Lung (tissue), 11 donors: ENCODE measurements at regions not wholly inside any gene's neighbourhood (a gene's known extent, or its start where the extent isn't known, plus 50 kb on each side); places are given as distances from the start of the nearest gene placed in this dataset.

Experiments used
- ATAC-seq: fragments of 200-7000 bp; cut with Tn5 transposase; one replicate; pipeline ENCODE4 v1.9.1; 2020; ENCODE audit warnings: moderate number of reproducible peaks; ENCODE audit not compliant: insufficient read depth, low FRiP score
- DNase-seq, 3 donors: peaks; one replicate each; pipeline ENCODE4 v3.0.0-alpha.2; 2013 to 2017
- H3K27ac ChIP-seq, 2 donors: one replicate each; pipeline ENCODE4 v1.5.1; 2013; ENCODE audit warnings: mild to moderate bottlenecking in 2 of 2, moderate library complexity in 2 of 2, control low read depth in 1 of 2, inconsistent platforms in 1 of 2, low read depth in 1 of 2, low read length in 1 of 2
- H3K27me3 ChIP-seq, 3 donors: one replicate each; pipeline ENCODE4 v1.5.1; 2013; ENCODE audit warnings: low read length in 2 of 3; ENCODE audit not compliant: control insufficient read depth in 3 of 3, insufficient read depth in 3 of 3
- H3K36me3 ChIP-seq, 4 donors: one replicate each; pipeline ENCODE4 v1.5.1; 2013; ENCODE audit warnings: low read length in 4 of 4, mild to moderate bottlenecking in 1 of 4, moderate library complexity in 1 of 4; ENCODE audit not compliant: control insufficient read depth in 4 of 4, insufficient read depth in 4 of 4
- H3K4me1 ChIP-seq, 5 donors: one replicate each; pipeline ENCODE4 v1.5.1; 2013; ENCODE audit warnings: low read length in 5 of 5, mild to moderate bottlenecking in 2 of 5, moderate library complexity in 1 of 5; ENCODE audit not compliant: control insufficient read depth in 5 of 5, insufficient read depth in 5 of 5
- H3K4me3 ChIP-seq: one replicate; pipeline ENCODE4 v1.5.1; 2013; ENCODE audit warnings: mild to moderate bottlenecking, control low read depth, moderate library complexity
- H3K9ac ChIP-seq, 2 donors: one replicate each; pipeline ENCODE4 v1.5.1; 2013; ENCODE audit warnings: low read length in 2 of 2, control low read depth in 1 of 2; ENCODE audit not compliant: insufficient read depth in 1 of 2
- H3K9me3 ChIP-seq, 4 donors: one replicate each; pipeline ENCODE4 v1.5.1; 2013; ENCODE audit warnings: low read length in 3 of 4, mild to moderate bottlenecking in 1 of 4, moderate library complexity in 1 of 4; ENCODE audit not compliant: control insufficient read depth in 4 of 4, insufficient read depth in 3 of 4
- CTCF ChIP-seq: IDR thresholded peaks from 2 replicates; pipeline ENCODE4 v1.5.1; 2012; ENCODE audit warnings: mild to moderate bottlenecking; ENCODE audit errors: control extremely low read depth, extremely low read depth
- WGBS, 2 donors: extraction: QIAGEN DNeasy Blood & Tissue Kit; methylation state at CpG; one replicate each; pipeline ENCODE4 v1.1.7; 2013; 5-methylcytosine and 5-hydroxymethylcytosine counted together
- donor health status: control.
- donor health status: control.
- donor health status: Bipolar disorder and iron deficiency.
- donor health status: healthy.
- donor health status: DM: yes; HTN: yes; CAD: no.

- no peaks in the 10 kb centered on the region for H3K36me3 ChIP-seq
- no peaks in the 10 kb centered on the region for H3K27me3 ChIP-seq
- ATAC-seq (no peak), DNase-seq (peak; percentile 37 to 71 (median 70))
- 55 to 65% methylated on average over 12 of the region's 12 CpGs for WGBS, 2 donors
- H3K4me1 ChIP-seq = peaks cover 0 to 42% (median 13%) of the 10 kb centered on the region in 5 donors
- peak overlapping the region in 1 of 2 donors; percentile 47 for H3K9ac ChIP-seq
- no peak overlapping the region for H3K4me3 ChIP-seq
- H3K9me3 ChIP-seq = no peaks in the 10 kb centered on the region
- no peak for TF ChIP-seq CTCF
- peak overlapping the region; percentile 5 to 35 for H3K27ac ChIP-seq
These were observed 284.1 kb downstream of the TRIB2 start for GRCh38 chr2:13000664-13001363.

GRCh38 chr2:13001408-13001807 is 284.7 kb downstream of the TRIB2 start:
- Histone ChIP-seq H3K4me3 (no peak overlapping the region), H3K4me1 (peaks cover 0 to 48% (median 13%) of the 10 kb centered on the region in 5 donors), H3K9ac (no peak overlapping the region), H3K27me3 (no peaks in the 10 kb centered on the region), H3K27ac (no peak overlapping the region), H3K36me3 (no peaks in the 10 kb centered on the region), H3K9me3 (no peaks in the 10 kb centered on the region)
- no peak for TF ChIP-seq CTCF
- ATAC-seq (no peak), DNase-seq (peak in 2 of 3 donors; percentile 22 to 47)
- 5 to 40% methylated on average over 2 of the region's 2 CpGs for WGBS, 2 donors

- 68 to 78% methylated on average over 7 of the region's 7 CpGs for WGBS, 2 donors
- H3K27me3 ChIP-seq = no peaks in the 10 kb centered on the region
- ATAC-seq (no peak), DNase-seq (peak in 2 of 3 donors; percentile 66 to 74)
- TF ChIP-seq CTCF = no peak
- no peaks in the 10 kb centered on the region for H3K9me3 ChIP-seq
- H3K4me3 ChIP-seq = no peak overlapping the region
- no peaks in the 10 kb centered on the region for H3K36me3 ChIP-seq
- no peak overlapping the region for H3K9ac ChIP-seq
- H3K4me1 ChIP-seq = peaks cover 0 to 60% (median 13%) of the 10 kb centered on the region in 5 donors
- no peak overlapping the region for H3K27ac ChIP-seq
These were observed 286.0 kb downstream of the TRIB2 start for GRCh38 chr2:13002536-13003331.
